PC-3 (cell line): ENCODE measurements at regions not wholly inside any gene's neighbourhood (a gene's known extent, or its start where the extent isn't known, plus 50 kb on each side); places are given as distances from the start of the nearest gene placed in this dataset.

ENCODE experiments used
- ATAC-seq: fragments of 200-7000 bp; cut with Tn5 transposase; 2 replicates; pipeline ENCODE4 v1.9.1; 2020; ENCODE audit warnings: mild to moderate bottlenecking, moderate library complexity
- BruUV-seq: library from RNA; stranded (reverse); fragments of 400-500 nt; replicated peaks from 2 replicates; lab custom pipeline; 2021; lab: Mats Ljungman, UMichigan
- CTCF ChIA-PET: fragments of 300-600 bp; sonication (Branson Sonifier 250); formaldehyde crosslinking; loops from one replicate; lab custom pipeline; 2022; ENCODE audit warnings: antibody characterized with exemption; lab: Charles Lee
- POLR2A ChIA-PET: fragments of 300-600 bp; sonication (Branson Sonifier 250); formaldehyde crosslinking; loops from one replicate; lab custom pipeline; 2022; ENCODE audit warnings: antibody characterized with exemption; ENCODE audit not compliant: unreplicated experiment; lab: Charles Lee
- DNase-seq: peaks from one replicate; pipeline ENCODE4 v3.0.0-alpha.2; 2015
- H2AFZ ChIP-seq: fragments of 300-600 bp; sonication (generic); 2 replicates; pipeline ENCODE4 v1.6.0; 2016; ENCODE audit warnings: antibody characterized with exemption, low read length
- H3F3A ChIP-seq: fragments of 300-600 bp; sonication (generic); one replicate; pipeline ENCODE4 v1.6.0; 2017; ENCODE audit warnings: antibody characterized with exemption, low read length, control low read depth, mild to moderate bottlenecking; ENCODE audit not compliant: unreplicated experiment
- H3K27ac ChIP-seq: fragments of 300-600 bp; sonication (generic); 2 replicates; pipeline ENCODE4 v1.5.1; 2016; ENCODE audit warnings: mild to moderate bottlenecking, low read length
- H3K27me3 ChIP-seq: fragments of 300-600 bp; sonication (generic); 2 replicates; pipeline ENCODE4 v1.6.1; 2016; ENCODE audit warnings: low read length, mixed read lengths
- H3K36me3 ChIP-seq: fragments of 300-600 bp; sonication (generic); 2 replicates; pipeline ENCODE4 v1.6.1; 2016; ENCODE audit warnings: low read depth, mixed run types, low read length, mixed read lengths
- H3K4me1 ChIP-seq: fragments of 300-600 bp; sonication (generic); 2 replicates; pipeline ENCODE4 v1.5.1; 2016; ENCODE audit warnings: low read length; ENCODE audit not compliant: insufficient read depth
- H3K4me2 ChIP-seq: fragments of 300-600 bp; sonication (generic); 2 replicates; pipeline ENCODE4 v1.6.0; 2016; ENCODE audit warnings: low read length
- H3K4me3 ChIP-seq: fragments of 300-600 bp; sonication (generic); 2 replicates; pipeline ENCODE4 v1.5.1; 2016; ENCODE audit warnings: mild to moderate bottlenecking, low read length, mixed read lengths
- H3K79me2 ChIP-seq: fragments of 300-600 bp; sonication (generic); 2 replicates; pipeline ENCODE4 v1.6.1; 2017; ENCODE audit warnings: low read length, mixed read lengths
- H3K9ac ChIP-seq: fragments of 300-600 bp; sonication (generic); 2 replicates; pipeline ENCODE4 v1.6.0; 2016; ENCODE audit warnings: mild to moderate bottlenecking, low read length
- H3K9me2 ChIP-seq: fragments of 300-600 bp; sonication (generic); replicated peaks from 2 replicates; pipeline ENCODE4 v1.6.1; 2016; ENCODE audit warnings: mixed run types, low read length, mixed read lengths
- H3K9me3 ChIP-seq: fragments of 300-600 bp; sonication (generic); 2 replicates; pipeline ENCODE4 v1.6.1; 2016; ENCODE audit warnings: low read length, mixed read lengths
- H4K20me1 ChIP-seq: fragments of 300-600 bp; sonication (generic); 2 replicates; pipeline ENCODE4 v1.6.1; 2016; ENCODE audit warnings: low read length, mixed read lengths
- CTCF ChIP-seq: fragments of 300-600 bp; sonication (generic); conservative IDR thresholded peaks from 2 replicates; pipeline ENCODE4 v1.5.1; 2017; ENCODE audit warnings: antibody characterized with exemption, low read depth, mild to moderate bottlenecking, low read length
- EZH2 ChIP-seq: fragments of 300-600 bp; sonication (generic); IDR thresholded peaks from one replicate; pipeline ENCODE4 v1.6.1; 2017; ENCODE audit warnings: antibody characterized with exemption, mild to moderate bottlenecking, low read length; ENCODE audit not compliant: unreplicated experiment
- EZH2phosphoT487 ChIP-seq: fragments of 300-600 bp; sonication (generic); IDR thresholded peaks from 2 replicates; pipeline ENCODE4 v1.6.1; 2018; ENCODE audit warnings: mild to moderate bottlenecking, antibody characterized with exemption, low read length, borderline replicate concordance
- intact Hi-C: fragments of 100-400 bp; cut with micrococcal nuclease; formaldehyde crosslinking; loops from 2 replicates; pipeline ENCODE4 v1.9.0; 2023

GRCh38 chr6:71492668-71493067 is 204.1 kb downstream of the OGFRL1 start:
- H3K4me1 ChIP-seq = peaks cover 14% of the 10 kb centered on the region
- no peak for ATAC-seq
- CTCF ChIA-PET = no interaction called here

GRCh38 chr6:71496018-71496721 is 207.6 kb downstream of the OGFRL1 start:
- DNase-seq (no peak), ATAC-seq (no peak)
- Histone ChIP-seq H3K4me1 (no peaks in the 10 kb centered on the region), H3K27ac (no peak overlapping the region), H3K4me2 (no peak overlapping the region), H3K9ac (no peak overlapping the region), H2AFZ (0 out of 2 replicates have a peak overlapping the region, but pooled peaks have one; percentile 18), H3F3A (no peaks in the 10 kb centered on the region), H3K9me2 (no peaks in the 10 kb centered on the region), H3K4me3 (no peak overlapping the region), H3K9me3 (no peaks in the 10 kb centered on the region), H3K79me2 (no peaks in the 10 kb centered on the region), H4K20me1 (no peaks in the 10 kb centered on the region), H3K36me3 (no peaks in the 10 kb centered on the region), H3K27me3 (no peaks in the 10 kb centered on the region)
- ChIA-PET CTCF (no interaction called here), POLR2A (no interaction called here)
- BruUV-seq = no TSS peak
- TF ChIP-seq EZH2phosphoT487 (no peak), CTCF (no peak), EZH2 (no peak)
- intact Hi-C loops = no loop called here

More at GRCh38 chr6:71492668-71493067, 204.1 kb downstream of the OGFRL1 start:
- H3K9me3 ChIP-seq = no peaks in the 10 kb centered on the region
- no peak overlapping the region for H3K9ac ChIP-seq
- no peaks in the 10 kb centered on the region for H3K79me2 ChIP-seq
- intact Hi-C loops = no loop called here
- H2AFZ ChIP-seq = no peak overlapping the region
- no peaks in the 10 kb centered on the region for H4K20me1 ChIP-seq
- H3K36me3 ChIP-seq = no peaks in the 10 kb centered on the region
- no peaks in the 10 kb centered on the region for H3F3A ChIP-seq
- no TSS peak for BruUV-seq
- POLR2A ChIA-PET = no interaction called here
- H3K4me3 ChIP-seq = no peak overlapping the region
- no peak overlapping the region for H3K4me2 ChIP-seq
- no peak for DNase-seq
- TF ChIP-seq CTCF (no peak), EZH2phosphoT487 (no peak), EZH2 (no peak)
- H3K9me2 ChIP-seq = no peaks in the 10 kb centered on the region
- no peaks in the 10 kb centered on the region for H3K27me3 ChIP-seq
- no peak overlapping the region for H3K27ac ChIP-seq

- ChIA-PET POLR2A (no interaction called here), CTCF (no interaction called here)
- no peaks in the 10 kb centered on the region for H3K4me1 ChIP-seq
- H3K36me3 ChIP-seq = no peaks in the 10 kb centered on the region
- TF ChIP-seq EZH2 = no peak
- no peak for TF ChIP-seq CTCF
- no peak for TF ChIP-seq EZH2phosphoT487
- H3K27me3 ChIP-seq = no peaks in the 10 kb centered on the region
- H3K79me2 ChIP-seq = no peaks in the 10 kb centered on the region
- no peaks in the 10 kb centered on the region for H3K9me3 ChIP-seq
- no peaks in the 10 kb centered on the region for H3F3A ChIP-seq
- no peak overlapping the region for H3K27ac ChIP-seq
- no peak overlapping the region for H3K9ac ChIP-seq
- DNase-seq = no peak
- intact Hi-C loops = no loop called here
- no peaks in the 10 kb centered on the region for H4K20me1 ChIP-seq
- H3K4me3 ChIP-seq = no peak overlapping the region
- ATAC-seq = no peak
- H3K4me2 ChIP-seq = no peak overlapping the region
- no peaks in the 10 kb centered on the region for H3K9me2 ChIP-seq
- no peak overlapping the region for H2AFZ ChIP-seq
- no TSS peak for BruUV-seq
These were observed 208.1 kb downstream of the OGFRL1 start for GRCh38 chr6:71496722-71497033.
